Smooth muscle cell (in vitro differentiated cells): ENCODE measurements at regions not wholly inside any gene's neighbourhood (a gene's known extent, or its start where the extent isn't known, plus 50 kb on each side); places are given as distances from the start of the nearest gene placed in this dataset.

Source experiments
- DNase-seq: peaks from one replicate; lab custom pipeline; 2025; ENCODE audit not compliant: unreplicated experiment; lab: John Stamatoyannopoulos, UW
- H2AFZ ChIP-seq: fragments of 200-600 bp; sonication (generic); 2 replicates; pipeline ENCODE4 v1.6.0; 2016; ENCODE audit warnings: antibody characterized with exemption, low read depth, mild to moderate bottlenecking
- H3F3A ChIP-seq: fragments of 200-600 bp; sonication (generic); 2 replicates; pipeline ENCODE4 v1.6.0; 2017; ENCODE audit warnings: antibody characterized with exemption, low read depth
- H3K27ac ChIP-seq: fragments of 200-600 bp; sonication (generic); 2 replicates; pipeline ENCODE4 v1.5.1; 2016; ENCODE audit warnings: low read depth, mild to moderate bottlenecking
- H3K27me3 ChIP-seq: fragments of 200-600 bp; sonication (generic); 2 replicates; pipeline ENCODE4 v1.6.1; 2016; ENCODE audit warnings: low read depth, mild to moderate bottlenecking
- H3K36me3 ChIP-seq: fragments of 200-600 bp; sonication (generic); 2 replicates; pipeline ENCODE4 v1.5.1; 2016; ENCODE audit warnings: low read depth
- H3K4me1 ChIP-seq: fragments of 200-600 bp; sonication (generic); 2 replicates; pipeline ENCODE4 v1.5.1; 2016; ENCODE audit warnings: low read depth
- H3K4me2 ChIP-seq: fragments of 200-600 bp; sonication (generic); 2 replicates; pipeline ENCODE4 v1.6.0; 2016; ENCODE audit warnings: mild to moderate bottlenecking
- H3K4me3 ChIP-seq: fragments of 200-600 bp; sonication (generic); 2 replicates; pipeline ENCODE4 v1.5.1; 2016; ENCODE audit warnings: mild to moderate bottlenecking
- H3K79me2 ChIP-seq: fragments of 200-600 bp; sonication (generic); 2 replicates; pipeline ENCODE4 v1.6.0; 2016; ENCODE audit warnings: low read depth, mild to moderate bottlenecking
- H3K9ac ChIP-seq: fragments of 200-600 bp; sonication (generic); 2 replicates; pipeline ENCODE4 v1.6.0; 2016; ENCODE audit warnings: low read depth
- H3K9me3 ChIP-seq: fragments of 200-600 bp; sonication (generic); replicated peaks from 2 replicates; pipeline ENCODE4 v1.5.1; 2016; ENCODE audit warnings: low read depth
- H4K20me1 ChIP-seq: fragments of 200-600 bp; sonication (generic); 2 replicates; pipeline ENCODE4 v1.6.0; 2016; ENCODE audit warnings: low read depth
- CTCF ChIP-seq: fragments of 200-600 bp; sonication (generic); IDR thresholded peaks from 2 replicates; pipeline ENCODE4 v1.5.1; 2017; ENCODE audit warnings: borderline replicate concordance, mild to moderate bottlenecking, antibody characterized with exemption; ENCODE audit not compliant: insufficient read depth, poor library complexity, severe bottlenecking
- WGBS: methylation state at CpG from one replicate; pipeline ENCODE4 v1.1.7; 2016; ENCODE audit warnings: low lambda C conversion rate; 5-methylcytosine and 5-hydroxymethylcytosine counted together

DNA sequence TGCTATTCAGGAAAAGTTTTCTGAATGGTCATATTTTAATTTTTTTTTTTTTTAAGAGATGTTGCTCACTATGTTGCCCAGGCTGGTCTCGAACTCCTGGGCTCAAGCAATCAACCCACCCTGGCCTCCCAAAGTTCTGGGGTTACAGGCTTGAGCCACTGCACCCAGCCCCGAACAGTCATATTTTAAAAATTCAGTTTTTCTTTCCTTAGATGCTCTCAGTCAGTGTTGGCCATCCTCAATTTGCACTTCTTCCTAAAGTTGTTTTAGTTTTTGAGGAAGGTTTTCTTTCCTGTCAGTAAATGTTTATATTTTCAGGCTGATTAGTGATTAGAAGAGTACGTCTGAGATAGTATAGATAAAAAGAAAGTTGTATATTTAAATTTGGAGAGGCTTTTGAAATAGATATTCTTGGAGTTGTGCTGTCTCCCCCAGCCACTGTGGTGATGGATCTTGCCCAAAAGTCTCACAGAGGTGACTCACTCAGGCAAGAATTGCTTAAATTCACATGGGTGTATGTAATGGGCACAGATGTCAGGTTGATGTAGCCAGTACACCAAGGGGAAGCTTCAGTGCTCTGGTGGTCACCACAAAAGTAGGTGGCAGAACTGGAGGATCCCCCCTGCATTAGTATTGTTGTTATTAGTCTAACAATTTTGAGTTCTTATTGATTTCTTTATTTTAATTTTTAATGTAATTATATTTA lies 72.2 kb upstream of the ELOVL6 start:
- no peak overlapping the region for H2AFZ ChIP-seq
- no peak overlapping the region for H3K27ac ChIP-seq
- H3K27me3 ChIP-seq = no peaks in the 10 kb centered on the region
- no peaks in the 10 kb centered on the region for H3K79me2 ChIP-seq
- no peak overlapping the region for H3K9ac ChIP-seq
- WGBS = 74% methylated on average over 3 of the region's 3 CpGs
- H3F3A ChIP-seq = no peaks in the 10 kb centered on the region
- H3K36me3 ChIP-seq = no peaks in the 10 kb centered on the region
- no peaks in the 10 kb centered on the region for H4K20me1 ChIP-seq
- no peak for DNase-seq
- H3K9me3 ChIP-seq = no peaks in the 10 kb centered on the region
- H3K4me3 ChIP-seq = no peak overlapping the region
- H3K4me2 ChIP-seq = no peak overlapping the region
- no peak for TF ChIP-seq CTCF
- no peaks in the 10 kb centered on the region for H3K4me1 ChIP-seq

DNA sequence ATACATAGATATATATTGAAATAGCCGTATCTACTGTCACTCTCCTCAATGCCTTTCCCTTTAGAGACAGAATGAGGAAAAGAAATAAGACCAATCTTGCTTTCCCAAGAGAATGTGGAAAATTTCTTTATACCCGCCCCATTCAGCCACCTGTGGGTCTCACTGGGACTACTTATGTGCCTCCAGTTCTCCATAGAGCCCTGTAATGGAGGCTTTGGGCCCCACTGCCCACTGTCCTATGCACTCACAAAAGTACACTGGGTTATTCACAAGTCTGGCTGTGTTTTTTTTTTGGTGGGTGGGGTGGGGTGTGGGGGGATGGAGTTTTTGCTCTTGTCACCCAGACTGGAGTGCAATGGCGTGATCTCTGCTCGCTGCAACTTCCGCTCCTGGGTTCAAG lies 70.4 kb upstream of the ELOVL6 start:
- H3K27ac ChIP-seq = no peak overlapping the region
- no peak overlapping the region for H3K4me3 ChIP-seq
- over 99% methylated on average over 5 of the region's 5 CpGs for WGBS
- H3F3A ChIP-seq = no peaks in the 10 kb centered on the region
- no peak for DNase-seq
- no peaks in the 10 kb centered on the region for H3K36me3 ChIP-seq
- no peak overlapping the region for H3K4me2 ChIP-seq
- no peaks in the 10 kb centered on the region for H3K79me2 ChIP-seq
- no peaks in the 10 kb centered on the region for H4K20me1 ChIP-seq
- H3K27me3 ChIP-seq = no peaks in the 10 kb centered on the region
- H3K9ac ChIP-seq = no peak overlapping the region
- H3K4me1 ChIP-seq = no peaks in the 10 kb centered on the region
- TF ChIP-seq CTCF = no peak
- no peak overlapping the region for H2AFZ ChIP-seq
- no peaks in the 10 kb centered on the region for H3K9me3 ChIP-seq

- DNase-seq = no peak
- TF ChIP-seq CTCF = no peak
- H4K20me1 ChIP-seq = no peaks in the 10 kb centered on the region
These were observed 69.9 kb upstream of the ELOVL6 start for GRCh38 chr4:110268352-110268751.

GRCh38 chr4:110266136-110266535 lies 67.7 kb upstream of the ELOVL6 start:
- H3K4me1 ChIP-seq = no peaks in the 10 kb centered on the region
- WGBS = 93% methylated on average over 1 of the region's 1 CpG
- H3K36me3 ChIP-seq = no peaks in the 10 kb centered on the region
- no peak overlapping the region for H2AFZ ChIP-seq
- H4K20me1 ChIP-seq = no peaks in the 10 kb centered on the region
- no peaks in the 10 kb centered on the region for H3K79me2 ChIP-seq
- no peaks in the 10 kb centered on the region for H3K9me3 ChIP-seq
- no peak for DNase-seq
- H3K4me3 ChIP-seq = no peak overlapping the region
- H3K4me2 ChIP-seq = no peak overlapping the region
- H3K27me3 ChIP-seq = no peaks in the 10 kb centered on the region
- H3K27ac ChIP-seq = no peak overlapping the region
- TF ChIP-seq CTCF = no peak
- H3K9ac ChIP-seq = no peak overlapping the region
- H3F3A ChIP-seq = no peaks in the 10 kb centered on the region

More at GRCh38 chr4:110268352-110268751, 69.9 kb upstream of the ELOVL6 start:
- Histone ChIP-seq H3K79me2 (no peaks in the 10 kb centered on the region), H3K9ac (no peak overlapping the region), H3F3A (no peaks in the 10 kb centered on the region), H2AFZ (no peak overlapping the region), H3K27me3 (no peaks in the 10 kb centered on the region), H3K27ac (no peak overlapping the region), H3K4me3 (no peak overlapping the region), H3K4me2 (no peak overlapping the region), H3K9me3 (no peaks in the 10 kb centered on the region), H3K4me1 (no peaks in the 10 kb centered on the region), H3K36me3 (no peaks in the 10 kb centered on the region)
- 100% methylated on average over 2 of the region's 2 CpGs for WGBS
